ENCODE measurements at regions not wholly inside any gene's neighbourhood (a gene's known extent, or its start where the extent isn't known, plus 50 kb on each side); places are given as distances from the start of the nearest gene placed in this dataset.

DNA sequence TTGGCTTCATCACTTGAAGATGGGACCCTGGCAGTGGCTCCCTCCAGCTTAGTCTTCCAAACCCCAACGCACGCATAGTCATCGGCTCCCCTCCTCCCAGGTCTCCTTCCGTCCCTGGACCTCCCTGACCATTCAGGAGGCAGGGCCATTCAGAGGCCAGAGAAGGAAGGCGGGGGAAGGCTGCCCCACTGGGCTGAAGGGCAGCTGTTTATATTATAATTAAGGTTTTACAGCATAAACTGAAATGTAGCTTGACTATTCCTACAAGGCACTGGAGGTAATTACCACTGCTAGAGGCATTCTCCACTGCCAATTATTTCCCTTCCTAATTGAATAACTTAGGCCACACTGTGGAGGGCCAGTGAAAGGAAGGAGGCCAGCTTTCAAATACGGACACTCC lies 170.6 kb upstream of the PROX1 start:
- no peak overlapping the region for H2AFZ ChIP-seq (replicated peaks)
- H3K36me3 ChIP-seq = no peaks in the 10 kb centered on the region
- Mint-ChIP-seq H3K27me3 (ENCODE audit: insufficient read depth, low read depth) (peaks cover 4% of the 10 kb centered on the region), H3K4me3 (no peak overlapping the region), H3K4me1 (no peaks in the 10 kb centered on the region), H3K9me3 (no peaks in the 10 kb centered on the region), H3K27ac (no peak overlapping the region), H3K36me3 (no peaks in the 10 kb centered on the region)
- no peaks in the 10 kb centered on the region for H4K20me1 ChIP-seq (ENCODE audit: low read depth)
- TF ChIP-seq, protein P1, sequence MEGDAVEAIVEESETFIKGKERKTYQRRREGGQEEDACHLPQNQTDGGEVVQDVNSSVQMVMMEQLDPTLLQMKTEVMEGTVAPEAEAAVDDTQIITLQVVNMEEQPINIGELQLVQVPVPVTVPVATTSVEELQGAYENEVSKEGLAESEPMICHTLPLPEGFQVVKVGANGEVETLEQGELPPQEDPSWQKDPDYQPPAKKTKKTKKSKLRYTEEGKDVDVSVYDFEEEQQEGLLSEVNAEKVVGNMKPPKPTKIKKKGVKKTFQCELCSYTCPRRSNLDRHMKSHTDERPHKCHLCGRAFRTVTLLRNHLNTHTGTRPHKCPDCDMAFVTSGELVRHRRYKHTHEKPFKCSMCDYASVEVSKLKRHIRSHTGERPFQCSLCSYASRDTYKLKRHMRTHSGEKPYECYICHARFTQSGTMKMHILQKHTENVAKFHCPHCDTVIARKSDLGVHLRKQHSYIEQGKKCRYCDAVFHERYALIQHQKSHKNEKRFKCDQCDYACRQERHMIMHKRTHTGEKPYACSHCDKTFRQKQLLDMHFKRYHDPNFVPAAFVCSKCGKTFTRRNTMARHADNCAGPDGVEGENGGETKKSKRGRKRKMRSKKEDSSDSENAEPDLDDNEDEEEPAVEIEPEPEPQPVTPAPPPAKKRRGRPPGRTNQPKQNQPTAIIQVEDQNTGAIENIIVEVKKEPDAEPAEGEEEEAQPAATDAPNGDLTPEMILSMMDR (IDR thresholded peaks at IDR 0.05) = no peak
- TF ChIP-seq EZH2phosphoT487 (IDR thresholded peaks at IDR 0.05) = no peak
- TF ChIP-seq EZH2 (IDR thresholded peaks at IDR 0.05) = no peak
- H3K4me1 ChIP-seq = peaks cover 9% of the 10 kb centered on the region
- DNase-seq (ENCODE audit: low spot score) = peak; percentile 47
- no peak overlapping the region for H3K9ac ChIP-seq
- H3K9me3 ChIP-seq (ENCODE audit: low read depth) = no peaks in the 10 kb centered on the region
- no peaks in the 10 kb centered on the region for H3K79me2 ChIP-seq (ENCODE audit: low read depth)
- H3F3A ChIP-seq (ENCODE audit: low read depth) = no peaks in the 10 kb centered on the region
- H3K4me3 ChIP-seq = no peak overlapping the region
- H3K4me2 ChIP-seq = no peak overlapping the region
- H3K27ac ChIP-seq = peak overlapping the region; percentile 29
- H3K27me3 ChIP-seq = no peaks in the 10 kb centered on the region

DNA sequence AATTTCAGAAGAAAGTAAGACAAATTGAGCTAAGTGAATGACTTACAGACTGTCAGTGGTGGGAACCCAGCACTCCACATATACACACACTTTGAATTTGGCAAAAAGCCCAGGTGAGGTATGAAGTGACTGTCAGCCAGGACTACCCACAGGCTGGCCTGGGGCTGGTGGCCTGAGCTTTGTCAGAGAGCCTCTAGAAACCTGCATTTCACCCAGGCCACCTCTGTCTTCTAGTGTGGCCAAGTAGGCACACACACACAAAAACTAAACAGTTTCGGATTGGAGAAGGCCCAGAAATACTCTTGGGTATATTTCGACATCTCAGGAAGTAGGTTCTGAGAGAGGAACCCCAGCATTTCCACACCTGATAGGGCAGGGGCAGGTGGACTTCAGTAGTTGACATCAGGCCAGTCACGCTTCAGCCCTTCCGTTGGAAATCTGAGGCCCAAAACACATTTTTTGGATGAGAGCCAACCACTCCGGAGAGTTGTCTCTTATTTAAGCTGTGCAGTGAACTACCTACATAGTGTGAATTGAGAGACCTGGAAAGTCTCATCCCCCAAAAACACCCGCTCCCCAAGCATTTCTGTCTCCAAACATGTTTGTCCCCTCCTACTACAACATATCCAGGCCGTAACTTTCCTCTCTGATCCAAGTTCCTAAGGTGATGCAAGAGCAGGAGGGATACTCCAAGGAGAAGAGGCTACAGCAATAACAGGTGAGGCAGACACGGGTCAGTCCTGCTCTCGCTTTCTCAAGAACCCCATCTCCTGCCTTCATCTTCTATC lies 167.2 kb upstream of the PROX1 start:
- H3K27ac ChIP-seq = no peak overlapping the region
- H3K27me3 ChIP-seq = no peaks in the 10 kb centered on the region
- H3K27me3 Mint-ChIP-seq (ENCODE audit: insufficient read depth, low read depth) = peaks cover 4% of the 10 kb centered on the region
- no peak overlapping the region for H3K27ac Mint-ChIP-seq
- no peak overlapping the region for H2AFZ ChIP-seq (replicated peaks)
- no peaks in the 10 kb centered on the region for H3K4me1 Mint-ChIP-seq
- no peaks in the 10 kb centered on the region for H3K9me3 ChIP-seq (ENCODE audit: low read depth)
- no peaks in the 10 kb centered on the region for H4K20me1 ChIP-seq (ENCODE audit: low read depth)
- no peaks in the 10 kb centered on the region for H3F3A ChIP-seq (ENCODE audit: low read depth)
- no peaks in the 10 kb centered on the region for H3K36me3 Mint-ChIP-seq
- H3K4me3 ChIP-seq = no peak overlapping the region
- no peak overlapping the region for H3K4me2 ChIP-seq
- H3K4me3 Mint-ChIP-seq = no peak overlapping the region
- H3K79me2 ChIP-seq (ENCODE audit: low read depth) = no peaks in the 10 kb centered on the region
- TF ChIP-seq, protein P1 (IDR thresholded peaks at IDR 0.05) = no peak
- no peak for TF ChIP-seq EZH2 (IDR thresholded peaks at IDR 0.05)
- DNase-seq (ENCODE audit: low spot score) = no peak
- peaks cover 9% of the 10 kb centered on the region for H3K4me1 ChIP-seq
- no peak overlapping the region for H3K9ac ChIP-seq
- no peaks in the 10 kb centered on the region for H3K9me3 Mint-ChIP-seq
- H3K36me3 ChIP-seq = no peaks in the 10 kb centered on the region

GRCh38 chr1:213821175-213821942 lies 166.4 kb upstream of the PROX1 start:
- no peaks in the 10 kb centered on the region for H4K20me1 ChIP-seq (ENCODE audit: low read depth)

More at GRCh38 chr1:213821175-213821942, 166.4 kb upstream of the PROX1 start:
- H3K27me3 ChIP-seq = no peaks in the 10 kb centered on the region
- H3K79me2 ChIP-seq (ENCODE audit: low read depth) = no peaks in the 10 kb centered on the region
- H3K9ac ChIP-seq = no peak overlapping the region
- no peak for TF ChIP-seq EZH2phosphoT487 (IDR thresholded peaks at IDR 0.05)
- TF ChIP-seq EZH2 (IDR thresholded peaks at IDR 0.05) = no peak
- TF ChIP-seq, protein P1 (IDR thresholded peaks at IDR 0.05) = no peak
- no peak overlapping the region for H2AFZ ChIP-seq (replicated peaks)
- Mint-ChIP-seq H3K4me3 (no peak overlapping the region), H3K36me3 (no peaks in the 10 kb centered on the region), H3K27ac (no peak overlapping the region), H3K4me1 (no peaks in the 10 kb centered on the region), H3K27me3 (ENCODE audit: insufficient read depth, low read depth) (peaks cover 4% of the 10 kb centered on the region), H3K9me3 (no peaks in the 10 kb centered on the region)
- H3K36me3 ChIP-seq = no peaks in the 10 kb centered on the region
- no peak for DNase-seq (ENCODE audit: low spot score)
- H3K9me3 ChIP-seq (ENCODE audit: low read depth) = no peaks in the 10 kb centered on the region
- H3K27ac ChIP-seq = no peak overlapping the region
- no peaks in the 10 kb centered on the region for H3F3A ChIP-seq (ENCODE audit: low read depth)
- peaks cover 9% of the 10 kb centered on the region for H3K4me1 ChIP-seq
- no peak overlapping the region for H3K4me2 ChIP-seq
- H3K4me3 ChIP-seq = no peak overlapping the region

Measured in neural progenitor cell (in vitro differentiated cells).